Left ventricle myocardium superior (tissue), 1 donor: ENCODE measurements at regions not wholly inside any gene's neighbourhood (a gene's known extent, or its start where the extent isn't known, plus 50 kb on each side); places are given as distances from the start of the nearest gene placed in this dataset.
A peak's percentile ranks its signal among the peaks of the same experiment; 100 is the strongest.
"Not testable (repeated sequence)": the region's sequence is repeated elsewhere in the genome, so short reads cannot be mapped to it uniquely, and the experiment has no call there.

ENCODE experiments used
- ATAC-seq: fragments of 200-7000 bp; cut with Tn5 transposase; one replicate; pipeline ENCODE4 v1.9.1; 2020; ENCODE audit warnings: mild to moderate bottlenecking, moderate library complexity
- DNase-seq: peaks from one replicate; pipeline ENCODE4 v3.0.0-alpha.2; 2020
- intact Hi-C: fragments of 100-400 bp; cut with micrococcal nuclease; formaldehyde crosslinking; loops from one replicate; pipeline ENCODE4 v1.11.0; 2022
- donor health status: DM: no; HTN: yes; CAD: no; lungs with severe emphysema.

DNA sequence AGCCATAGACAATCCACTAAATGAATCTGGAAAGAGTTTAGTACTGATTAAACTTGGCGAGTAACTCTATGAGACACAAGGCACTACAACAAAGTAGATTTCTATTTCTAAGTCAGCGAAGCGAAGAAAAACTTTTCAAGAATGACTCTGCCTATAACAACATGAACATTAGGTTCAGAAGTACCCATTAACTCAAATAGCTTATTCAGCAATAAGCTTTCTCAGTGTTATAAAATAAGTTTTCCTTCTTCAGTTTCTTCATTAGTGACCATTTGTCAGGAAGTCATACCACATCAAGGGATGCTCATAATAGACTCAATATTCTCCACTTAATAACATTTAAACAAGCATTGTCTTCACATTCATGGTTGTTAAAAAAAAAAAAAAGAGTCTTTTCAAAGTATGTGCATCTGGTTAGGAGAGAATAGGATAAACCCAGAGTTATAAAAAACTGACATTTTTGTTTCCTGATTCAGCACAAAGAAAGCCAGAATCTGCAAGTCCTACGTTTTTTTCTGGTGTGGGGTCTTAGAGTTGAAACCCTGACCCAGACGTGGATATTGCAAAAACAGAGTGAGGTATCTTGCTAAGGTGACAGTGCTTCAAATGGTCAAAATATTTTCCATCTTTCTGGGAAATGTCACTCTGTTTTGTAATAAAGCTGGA lies 148.2 kb upstream of the PREP start:
- ATAC-seq (no peak), DNase-seq (no peak)
- intact Hi-C loops = no loop called here

DNA sequence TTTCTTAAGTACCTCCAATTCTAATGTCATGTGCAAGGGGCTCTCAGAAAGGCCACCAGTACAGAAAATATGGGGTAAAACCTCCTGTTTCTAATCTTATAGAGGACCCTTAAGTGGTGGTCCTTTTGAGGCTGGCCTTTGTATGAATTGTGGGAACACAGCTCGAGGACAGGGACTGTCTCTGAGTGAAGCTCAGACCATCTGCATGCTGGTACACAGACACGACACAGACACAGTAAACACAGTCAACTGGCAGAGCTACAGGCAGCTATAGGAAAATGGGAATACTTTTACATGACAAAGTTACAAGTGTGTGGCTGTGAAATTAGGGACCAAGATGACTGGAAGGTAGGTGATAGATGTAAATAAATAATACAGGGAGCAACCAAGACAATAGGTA lies 143.9 kb upstream of the PREP start:
- intact Hi-C loops = no loop called here
- no peak for ATAC-seq
- DNase-seq = no peak

DNA sequence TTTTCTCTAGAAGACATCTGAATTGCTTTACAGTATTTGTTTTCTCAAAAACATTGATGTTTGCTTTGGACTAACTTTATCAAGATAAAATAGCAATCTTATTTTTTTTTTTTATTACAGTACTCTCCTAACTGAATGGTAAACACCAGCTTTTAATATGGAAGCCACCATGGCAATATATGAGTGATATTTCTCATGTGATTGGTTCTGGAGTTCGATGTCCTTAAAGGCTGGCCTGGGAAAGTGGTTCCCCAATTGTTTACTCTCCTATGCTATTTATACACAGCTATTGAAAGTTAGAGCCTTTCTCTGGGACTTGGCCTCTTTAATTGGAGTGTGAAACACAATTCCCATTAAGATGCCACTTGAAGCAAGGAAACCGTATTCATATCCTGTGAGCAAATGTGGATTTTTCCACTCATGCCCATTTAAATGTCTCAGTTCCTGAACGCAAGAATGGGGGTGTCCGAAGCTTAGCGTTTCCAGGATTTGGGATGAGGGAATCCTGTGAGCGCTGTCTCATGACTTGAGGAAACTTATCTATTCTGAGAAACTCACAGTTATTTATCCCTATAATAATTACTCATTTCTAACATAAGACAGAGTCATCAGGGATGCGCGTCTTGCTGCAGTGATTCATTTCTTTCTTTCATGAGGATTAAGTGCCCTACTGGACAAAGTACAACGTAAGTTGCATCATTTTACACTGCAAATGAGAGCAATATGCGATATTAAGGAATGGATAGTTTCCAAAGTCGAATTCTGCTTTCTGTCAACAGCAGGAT lies 143.3 kb upstream of the PREP start:
- ATAC-seq (no peak), DNase-seq (no peak)
- intact Hi-C loops = no loop called here

DNA sequence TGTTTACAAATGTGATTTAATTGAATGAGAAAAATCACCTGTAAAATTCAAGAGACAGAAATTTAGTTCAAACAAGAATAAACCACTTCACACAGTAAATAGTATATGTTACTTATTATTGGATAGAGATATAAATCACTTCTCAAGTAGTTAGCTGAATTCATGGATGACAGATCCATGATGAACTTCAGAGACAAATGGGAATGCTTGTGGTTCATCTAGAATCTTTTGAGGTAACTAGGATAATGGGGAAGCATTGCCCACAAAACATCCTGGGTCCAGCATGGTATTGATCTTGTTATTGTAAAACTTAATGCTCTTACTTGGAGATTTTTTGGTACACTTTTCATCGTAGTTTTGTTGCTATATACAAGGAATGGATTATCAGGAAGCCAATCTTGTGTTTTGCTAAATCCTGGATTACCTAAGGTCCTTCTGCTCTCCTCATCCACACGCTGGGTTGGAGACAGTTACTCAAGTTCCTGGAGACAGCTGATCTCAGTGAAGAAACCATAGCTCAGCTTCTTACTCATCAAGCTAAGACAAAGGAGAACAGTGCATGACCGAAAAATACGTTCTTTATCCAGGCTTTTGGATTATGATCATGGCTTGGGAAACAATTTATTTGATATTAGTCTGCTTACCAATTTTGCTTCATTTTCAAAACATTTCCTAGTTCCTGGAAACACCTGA lies 142.5 kb upstream of the PREP start:
- ATAC-seq = no peak

DNA sequence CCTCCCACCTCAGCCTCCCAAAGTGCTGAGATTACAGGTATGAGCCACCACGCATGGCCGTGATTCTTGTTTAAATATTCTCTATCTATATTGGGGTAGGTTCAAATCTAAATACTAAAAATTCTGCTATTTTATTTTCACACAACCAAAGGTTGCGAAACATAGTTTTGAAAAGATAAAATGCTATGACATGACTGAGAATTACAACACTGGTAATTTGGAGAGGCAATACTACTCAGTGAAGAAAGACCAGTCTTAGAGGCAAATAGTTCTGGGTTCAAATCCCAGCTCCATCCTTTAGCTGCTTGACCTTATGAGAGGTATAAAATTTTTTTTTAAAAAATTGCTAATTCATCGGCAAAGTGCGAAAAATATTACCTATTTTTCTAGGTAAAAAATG lies 137.0 kb upstream of the PREP start:
- intact Hi-C loops = no loop called here
- no peak for DNase-seq
- no peak for ATAC-seq

More for the DNA sequence above, 142.5 kb upstream of the PREP start:
- intact Hi-C loops = no loop called here
- DNase-seq = no peak

DNA sequence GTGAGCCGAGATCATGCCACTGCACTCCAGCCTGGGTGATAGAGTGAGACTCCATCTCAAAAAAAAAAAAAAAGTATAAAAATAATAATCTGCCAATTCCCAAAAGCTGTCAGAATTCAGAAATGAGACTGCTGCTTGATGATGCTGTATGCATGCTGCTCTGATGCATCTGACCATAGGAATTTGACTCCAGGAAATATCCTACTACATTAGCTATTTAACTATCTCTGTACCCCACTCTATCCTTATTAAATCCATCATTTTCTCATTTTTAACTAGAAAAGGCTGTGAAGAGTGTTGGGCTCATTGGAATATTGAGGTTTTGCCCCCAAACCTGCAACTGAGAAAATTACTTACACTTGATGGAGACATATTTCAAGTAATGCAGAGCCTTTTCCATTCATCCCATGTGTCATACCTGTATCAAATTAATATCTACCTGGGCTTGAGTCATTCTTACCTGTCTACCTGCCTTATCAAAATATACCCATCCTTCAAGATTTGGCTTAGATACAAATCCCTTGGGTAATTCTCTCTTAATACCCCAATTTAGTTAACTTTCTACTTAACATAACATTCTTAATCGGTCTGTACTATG lies 135.2 kb upstream of the PREP start:
- intact Hi-C loops = no loop called here
- no peak for DNase-seq
- ATAC-seq = no peak

DNA sequence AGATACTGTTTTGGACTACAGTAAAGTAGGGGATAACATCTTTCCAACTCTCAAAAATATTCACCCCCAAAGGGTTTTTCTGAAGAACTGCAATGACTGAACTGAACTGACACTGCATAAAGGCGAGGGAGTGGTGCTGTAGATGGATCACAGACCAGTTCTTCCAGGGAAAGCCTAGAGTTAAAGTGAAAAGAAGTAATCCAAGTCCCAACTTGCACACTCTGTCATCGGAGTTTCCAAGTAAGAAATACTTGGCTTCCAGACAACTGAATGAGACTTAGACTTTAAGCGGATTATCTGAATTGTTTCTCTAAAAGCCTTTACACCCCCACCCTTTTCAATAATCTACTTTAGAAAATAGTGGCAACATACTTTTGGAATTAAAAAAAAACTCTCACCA lies 134.1 kb upstream of the PREP start:
- ATAC-seq = no peak
- DNase-seq = no peak
- intact Hi-C loops = no loop called here

DNA sequence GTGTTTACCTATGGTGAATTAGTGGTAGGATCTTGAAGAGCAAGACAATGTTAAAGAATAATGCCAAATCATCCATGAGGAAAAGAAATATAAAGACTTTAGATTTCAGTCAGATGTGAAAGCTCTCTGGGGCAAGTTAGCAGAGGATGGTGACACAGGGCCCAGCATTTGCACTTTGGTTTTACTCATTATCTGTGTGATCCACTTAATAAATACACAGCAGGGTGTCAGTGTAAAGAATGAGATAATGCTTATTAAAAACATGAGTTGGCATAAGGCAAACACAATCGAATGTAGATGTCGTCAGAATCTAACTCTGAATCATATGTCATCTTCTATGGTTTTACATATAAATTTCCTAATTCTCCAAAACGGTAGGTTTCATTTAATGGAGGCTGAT lies 130.4 kb upstream of the PREP start:
- ATAC-seq (no peak), DNase-seq (no peak)
- intact Hi-C loops = no loop called here

DNA sequence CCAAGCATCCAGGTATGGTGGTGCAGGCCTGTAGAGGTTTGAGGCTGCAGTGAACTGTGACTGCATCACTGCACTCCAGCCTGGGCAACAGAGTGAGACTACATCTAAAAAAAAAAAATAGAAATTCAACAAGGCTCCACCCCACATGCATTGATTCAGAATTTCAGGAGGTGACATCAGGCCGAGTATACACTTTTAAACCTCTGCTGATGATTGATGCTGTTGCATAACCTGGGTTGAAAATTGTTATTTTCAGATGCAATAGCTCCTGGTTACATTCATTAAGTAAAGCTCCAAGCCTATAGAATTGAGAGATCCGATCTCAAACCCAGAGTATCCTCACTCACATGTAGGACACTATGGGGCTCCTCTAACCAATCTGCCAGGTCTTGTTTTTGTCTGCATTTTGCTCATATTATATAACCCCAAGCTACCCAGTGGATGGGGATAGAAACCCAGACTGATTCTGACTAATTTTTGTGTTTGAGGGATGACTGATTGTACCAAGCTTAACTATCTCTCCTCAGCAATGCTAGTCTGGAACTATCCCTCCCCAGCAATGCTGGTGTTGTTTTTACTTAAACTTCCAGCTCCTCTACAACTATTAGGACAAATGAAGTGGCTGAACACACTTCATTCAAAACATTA lies 123.5 kb upstream of the PREP start:
- DNase-seq = no peak
- no peak for ATAC-seq
- intact Hi-C loops = no loop called here

DNA sequence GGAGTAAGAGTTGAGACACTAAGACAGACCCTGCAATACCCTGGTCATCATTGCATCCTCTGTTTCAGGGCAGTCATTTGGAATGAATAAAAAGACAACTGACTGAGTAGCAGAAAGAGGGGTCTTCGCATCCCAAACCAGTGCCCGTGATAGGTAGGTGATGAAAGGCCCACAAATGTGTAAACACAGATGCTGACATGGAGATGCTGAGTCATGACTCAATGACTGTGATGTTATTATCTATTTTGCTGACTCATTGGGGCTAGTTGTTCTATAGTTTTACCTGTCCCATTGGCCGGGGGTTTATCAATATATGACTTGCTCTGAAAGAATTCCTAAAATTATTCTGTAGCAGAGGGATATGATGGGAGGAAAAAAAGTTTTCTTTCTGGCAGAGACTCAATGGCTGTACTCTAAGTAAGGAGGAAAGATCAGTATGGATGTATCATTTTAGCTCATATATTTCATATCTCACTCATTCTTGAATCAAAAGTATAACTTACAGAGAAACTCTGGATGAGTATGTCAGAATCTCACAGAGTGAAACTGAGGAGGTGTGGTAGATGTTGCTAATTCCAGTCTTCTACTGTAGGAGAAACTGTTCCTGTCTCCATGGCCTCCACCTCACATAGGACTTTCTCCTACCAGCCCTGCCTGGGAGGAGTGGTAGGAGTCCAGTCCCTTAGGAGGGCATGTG lies 119.9 kb upstream of the PREP start:
- intact Hi-C loops = no loop called here
- ATAC-seq (no peak), DNase-seq (no peak)

DNA sequence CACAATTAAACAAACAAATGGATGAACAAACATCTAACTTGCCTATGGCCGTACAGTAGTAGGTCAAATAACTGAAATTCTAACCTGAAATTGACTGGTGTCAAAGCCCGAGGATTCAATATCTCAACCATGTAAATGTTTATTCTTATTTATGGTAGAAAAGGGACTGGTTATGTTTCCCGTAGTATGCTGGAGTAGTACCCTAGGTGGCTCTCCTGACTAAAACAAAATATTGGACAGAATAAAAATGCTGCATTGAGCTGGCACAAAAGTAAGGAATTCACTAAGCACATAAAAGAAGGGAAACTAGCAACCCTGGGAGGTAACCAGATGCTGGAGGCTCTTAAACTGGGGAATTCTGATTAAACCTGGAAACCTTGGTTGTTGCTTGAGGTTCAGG lies 117.1 kb upstream of the PREP start:
- DNase-seq (no peak), ATAC-seq (no peak)

DNA sequence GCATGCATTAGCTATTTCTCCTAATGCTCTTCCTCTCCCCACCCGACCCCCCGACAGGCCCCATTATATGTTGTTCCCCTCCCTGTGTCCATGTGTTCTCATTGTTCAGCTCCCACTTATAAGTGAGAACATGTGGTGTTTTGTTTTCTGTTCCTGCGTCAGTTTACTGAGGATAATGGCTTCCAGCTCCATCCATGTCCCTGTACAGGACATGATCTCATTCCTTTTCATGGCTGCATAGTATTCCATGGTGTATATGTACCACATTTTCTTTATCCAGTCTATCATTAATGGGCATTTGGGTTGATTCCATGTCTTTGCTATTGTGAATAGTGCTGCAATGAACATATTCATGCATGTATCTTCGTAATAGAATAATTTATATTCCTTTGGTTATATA lies 116.1 kb upstream of the PREP start:
- DNase-seq, ATAC-seq, intact Hi-C loops: not testable (repeated sequence)

More for the DNA sequence above, 117.1 kb upstream of the PREP start:
- intact Hi-C loops = no loop called here

DNA sequence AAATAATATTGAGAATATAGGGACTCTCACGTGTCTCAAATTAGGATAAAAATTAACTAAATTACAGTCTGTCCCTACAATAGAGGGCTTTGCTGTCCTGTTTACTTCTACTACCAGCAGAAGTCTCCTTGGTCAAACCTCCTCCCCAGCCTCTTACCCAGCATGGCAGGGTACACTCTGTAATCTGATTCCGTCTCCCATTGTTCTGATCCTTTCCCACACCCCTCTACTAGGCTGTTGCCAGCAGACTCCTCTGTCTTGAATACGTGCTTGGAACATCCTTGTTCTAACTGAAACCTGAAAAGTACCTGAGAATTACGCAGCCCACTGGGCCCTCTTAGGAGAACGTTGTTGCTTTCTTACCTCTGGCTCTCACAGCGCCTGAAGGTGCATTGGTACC lies 112.2 kb upstream of the PREP start:
- DNase-seq = no peak
- ATAC-seq = no peak
- intact Hi-C loops = no loop called here

DNA sequence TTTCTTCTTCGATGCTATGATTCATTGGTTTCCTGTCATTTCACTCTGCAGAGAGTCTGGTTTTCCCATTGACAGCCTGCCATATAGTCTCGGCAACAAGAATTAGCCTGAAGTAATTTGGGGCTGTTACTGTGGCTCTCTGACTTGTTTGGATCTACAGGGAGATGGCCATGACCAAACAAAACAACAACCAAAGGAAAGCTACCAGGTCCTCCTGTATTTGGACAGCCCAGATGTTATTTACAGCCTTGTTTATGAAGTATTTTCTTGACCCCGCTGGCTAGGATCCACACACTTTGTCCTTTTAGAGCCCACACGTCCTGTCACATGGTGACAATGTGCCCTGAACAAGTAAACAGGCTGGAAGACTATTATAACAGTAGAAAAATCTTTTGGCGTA lies 111.4 kb upstream of the PREP start:
- intact Hi-C loops = no loop called here
- ATAC-seq = peak; percentile 54
- no peak for DNase-seq

DNA sequence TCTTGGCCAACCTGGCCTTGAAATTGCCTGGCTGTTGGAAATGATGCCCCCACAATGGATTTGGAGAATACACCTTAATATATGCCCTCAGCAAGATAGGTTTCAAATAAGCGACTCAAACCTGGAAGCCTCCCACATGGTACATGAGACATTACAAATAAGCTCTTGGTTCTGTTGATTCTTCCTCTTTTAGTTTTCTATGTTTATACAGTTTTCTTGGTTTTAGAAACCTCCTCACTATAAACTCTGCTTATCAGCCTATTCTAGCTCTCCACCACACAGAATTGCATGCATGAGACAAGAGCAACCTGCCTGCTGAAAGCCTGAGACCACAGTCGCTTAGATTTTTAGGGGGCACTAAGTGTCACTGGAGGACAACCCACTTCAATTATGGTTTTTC lies 108.8 kb upstream of the PREP start:
- intact Hi-C loops = no loop called here
- ATAC-seq (no peak), DNase-seq (no peak)

DNA sequence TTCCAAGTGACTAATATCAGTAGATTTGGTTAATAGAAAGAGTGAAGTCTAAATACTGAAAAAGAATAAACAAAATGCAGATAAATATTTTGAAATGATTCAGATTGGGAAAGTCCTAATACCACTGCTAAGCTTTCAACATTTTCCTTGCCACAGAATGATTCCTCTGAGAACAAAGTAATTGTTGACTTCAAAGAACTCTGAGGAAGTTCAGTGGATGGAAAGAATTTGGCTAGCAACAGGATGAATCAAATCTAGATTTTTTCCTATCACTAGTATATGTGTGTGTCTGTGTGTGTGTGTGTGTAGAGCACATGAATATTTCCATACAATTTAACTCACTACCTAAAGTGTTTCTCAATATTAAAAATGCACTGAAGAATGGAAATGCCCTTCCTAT lies 107.9 kb upstream of the PREP start:
- intact Hi-C loops = no loop called here
- DNase-seq = no peak
- ATAC-seq = no peak

DNA sequence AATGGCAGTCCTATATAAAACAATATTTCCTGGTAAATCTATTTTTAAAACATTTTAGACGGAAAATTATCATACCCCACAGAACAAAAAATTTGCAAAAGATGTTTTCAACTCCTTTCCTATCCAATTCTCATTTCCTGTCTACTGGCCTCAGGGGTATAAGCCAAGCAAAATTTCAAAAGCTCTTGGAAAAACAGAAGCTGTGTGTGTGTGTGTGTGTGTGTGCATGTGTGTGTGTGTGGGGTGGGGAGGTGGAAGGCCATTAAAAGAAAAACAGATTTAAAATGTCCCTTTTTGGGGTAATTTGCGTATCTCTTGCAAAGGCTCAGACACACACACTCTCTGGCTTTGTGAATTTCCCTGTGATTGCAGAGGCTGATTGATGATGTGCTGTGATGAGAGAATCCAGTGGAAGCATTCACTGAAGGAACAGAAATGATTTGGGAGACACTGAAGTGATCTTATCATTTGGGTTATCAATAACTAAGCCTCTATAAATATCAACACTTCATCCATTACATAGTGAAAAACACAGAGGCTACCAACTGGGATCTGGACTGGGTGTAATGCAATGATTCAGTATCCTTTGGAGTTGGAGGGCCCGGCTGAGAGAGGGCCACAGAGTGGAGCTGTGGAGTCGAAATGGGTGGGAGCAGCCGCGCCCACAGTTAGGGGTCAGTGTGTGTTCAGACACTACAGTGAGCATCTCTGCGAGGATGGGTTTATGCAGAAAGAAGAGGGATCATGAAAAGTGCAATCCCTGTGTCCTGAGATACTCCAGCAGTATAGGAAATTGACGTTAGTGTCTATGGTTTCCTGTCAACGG lies 106.8 kb upstream of the PREP start:
- DNase-seq (peak; percentile 49), ATAC-seq (peak; percentile 80)

DNA sequence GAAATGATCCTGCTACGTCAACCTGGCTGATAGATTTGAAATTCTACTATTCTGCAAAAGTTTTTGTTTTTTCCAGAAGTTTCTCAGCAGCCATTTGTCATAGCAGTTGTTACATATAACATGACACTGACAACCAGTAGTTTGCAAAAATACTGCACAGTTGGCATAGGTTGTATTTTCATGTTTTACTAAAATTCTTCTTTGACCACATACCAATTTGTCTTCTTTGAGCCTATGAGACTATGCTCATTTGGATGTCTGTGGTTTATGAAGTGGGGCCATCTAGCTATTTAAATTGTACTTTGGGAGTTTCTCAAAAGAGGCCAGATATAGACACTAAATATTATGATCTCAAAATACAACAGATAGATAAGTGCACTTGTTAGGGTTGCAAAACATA lies 104.9 kb upstream of the PREP start:
- no peak for ATAC-seq
- intact Hi-C loops = no loop called here
- DNase-seq = no peak

More for the DNA sequence above, 106.8 kb upstream of the PREP start:
- intact Hi-C loops = no loop called here
